DOHH2 (cell line): ENCODE measurements at regions not wholly inside any gene's neighbourhood (a gene's known extent, or its start where the extent isn't known, plus 50 kb on each side); places are given as distances from the start of the nearest gene placed in this dataset.

ENCODE experiments used
- H3F3A ChIP-seq: fragments of 200-600 bp; sonication (generic), shearing (Covaris generic); 2 replicates; pipeline ENCODE4 v1.6.0; 2016; ENCODE audit warnings: antibody characterized with exemption, mild to moderate bottlenecking; ENCODE audit not compliant: control insufficient read depth, insufficient read depth
- H3K27ac ChIP-seq: fragments of 200-600 bp; sonication (generic); 2 replicates; pipeline ENCODE4 v1.5.1; 2014; ENCODE audit warnings: low read depth, mild to moderate bottlenecking, low read length, moderate library complexity
- H3K27me3 ChIP-seq: fragments of 200-600 bp; sonication (generic); 2 replicates; pipeline ENCODE4 v1.6.1; 2014; ENCODE audit warnings: mild to moderate bottlenecking, low read length, mixed read lengths; ENCODE audit not compliant: control insufficient read depth
- H3K36me3 ChIP-seq: fragments of 200-600 bp; sonication (generic); 2 replicates; pipeline ENCODE4 v1.6.1; 2014; ENCODE audit warnings: mild to moderate bottlenecking, low read length, moderate library complexity, mixed read lengths; ENCODE audit not compliant: control insufficient read depth
- H3K4me1 ChIP-seq: fragments of 200-600 bp; sonication (generic); 2 replicates; pipeline ENCODE4 v1.6.1; 2014; ENCODE audit warnings: mild to moderate bottlenecking, low read length, mixed read lengths; ENCODE audit not compliant: control insufficient read depth
- H3K4me2 ChIP-seq: fragments of 200-600 bp; sonication (generic); 2 replicates; pipeline ENCODE4 v1.6.0; 2014; ENCODE audit warnings: mild to moderate bottlenecking, low read length, moderate library complexity
- H3K4me3 ChIP-seq: fragments of 200-600 bp; sonication (generic); 2 replicates; pipeline ENCODE4 v1.5.1; 2014; ENCODE audit warnings: mild to moderate bottlenecking, low read length, mixed read lengths
- H3K79me2 ChIP-seq: fragments of 200-600 bp; sonication (generic); 2 replicates; pipeline ENCODE4 v1.6.1; 2014; ENCODE audit warnings: mild to moderate bottlenecking, low read length, mixed read lengths; ENCODE audit not compliant: control insufficient read depth
- H3K9me2 ChIP-seq: fragments of 200-600 bp; sonication (generic); replicated peaks from 2 replicates; pipeline ENCODE4 v1.6.1; 2014; ENCODE audit warnings: mild to moderate bottlenecking, low read length, mixed read lengths; ENCODE audit not compliant: control insufficient read depth
- H3K9me3 ChIP-seq: fragments of 200-600 bp; sonication (generic); 2 replicates; pipeline ENCODE4 v1.6.1; 2014; ENCODE audit warnings: antibody characterized with exemption, low read length, mixed read lengths; ENCODE audit not compliant: control insufficient read depth, insufficient read depth
- H4K20me1 ChIP-seq: fragments of 200-600 bp; sonication (generic); 2 replicates; pipeline ENCODE4 v1.6.0; 2014; ENCODE audit warnings: low read depth, mild to moderate bottlenecking, antibody characterized with exemption, low read length, moderate library complexity; ENCODE audit not compliant: control insufficient read depth, insufficient read depth
- EZH2phosphoT487 ChIP-seq: fragments of 200-600 bp; sonication (generic); IDR thresholded peaks from 2 replicates; pipeline ENCODE4 v1.6.1; 2017; ENCODE audit warnings: borderline replicate concordance, mild to moderate bottlenecking, antibody characterized with exemption, low read length, moderate library complexity, mixed read lengths
- TF ChIP-seq, protein P1 (sequence below): fragments of 200-600 bp; sonication (generic); IDR thresholded peaks from one replicate; pipeline ENCODE4 v1.5.1; 2014; ENCODE audit warnings: antibody characterized with exemption, mild to moderate bottlenecking, low read depth, low read length; ENCODE audit not compliant: poor library complexity, severe bottlenecking

DNA sequence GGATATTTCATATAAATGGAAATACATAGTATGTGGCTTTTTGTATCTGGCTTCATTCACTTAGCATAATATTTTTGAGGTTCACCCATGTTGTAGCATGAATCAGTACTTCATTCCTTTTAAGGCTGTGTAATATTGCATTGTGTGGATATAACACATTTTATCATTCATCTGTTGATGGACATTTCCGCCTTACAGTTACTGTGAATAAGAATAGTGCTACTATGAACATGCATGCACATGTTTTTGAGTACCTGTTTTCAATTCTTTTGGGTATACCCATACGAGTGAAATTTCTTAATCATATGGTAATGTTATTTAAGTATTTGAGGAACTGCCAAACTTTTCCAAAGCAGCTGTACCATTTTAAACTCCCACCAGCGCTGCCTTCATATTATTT, 539.6 kb upstream of the DIPK2B start:
- Histone ChIP-seq H3K4me2 (no peak overlapping the region), H3K4me1 (no peaks in the 10 kb centered on the region), H3K4me3 (no peak overlapping the region), H3K9me2 (no peaks in the 10 kb centered on the region), H4K20me1 (no peaks in the 10 kb centered on the region), H3F3A (no peaks in the 10 kb centered on the region), H3K27ac (no peak overlapping the region), H3K27me3 (no peaks in the 10 kb centered on the region), H3K9me3 (no peaks in the 10 kb centered on the region), H3K79me2 (no peaks in the 10 kb centered on the region), H3K36me3 (no peaks in the 10 kb centered on the region)
- TF ChIP-seq, protein P1, sequence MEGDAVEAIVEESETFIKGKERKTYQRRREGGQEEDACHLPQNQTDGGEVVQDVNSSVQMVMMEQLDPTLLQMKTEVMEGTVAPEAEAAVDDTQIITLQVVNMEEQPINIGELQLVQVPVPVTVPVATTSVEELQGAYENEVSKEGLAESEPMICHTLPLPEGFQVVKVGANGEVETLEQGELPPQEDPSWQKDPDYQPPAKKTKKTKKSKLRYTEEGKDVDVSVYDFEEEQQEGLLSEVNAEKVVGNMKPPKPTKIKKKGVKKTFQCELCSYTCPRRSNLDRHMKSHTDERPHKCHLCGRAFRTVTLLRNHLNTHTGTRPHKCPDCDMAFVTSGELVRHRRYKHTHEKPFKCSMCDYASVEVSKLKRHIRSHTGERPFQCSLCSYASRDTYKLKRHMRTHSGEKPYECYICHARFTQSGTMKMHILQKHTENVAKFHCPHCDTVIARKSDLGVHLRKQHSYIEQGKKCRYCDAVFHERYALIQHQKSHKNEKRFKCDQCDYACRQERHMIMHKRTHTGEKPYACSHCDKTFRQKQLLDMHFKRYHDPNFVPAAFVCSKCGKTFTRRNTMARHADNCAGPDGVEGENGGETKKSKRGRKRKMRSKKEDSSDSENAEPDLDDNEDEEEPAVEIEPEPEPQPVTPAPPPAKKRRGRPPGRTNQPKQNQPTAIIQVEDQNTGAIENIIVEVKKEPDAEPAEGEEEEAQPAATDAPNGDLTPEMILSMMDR, result no peak
- no peak for TF ChIP-seq EZH2phosphoT487

DNA sequence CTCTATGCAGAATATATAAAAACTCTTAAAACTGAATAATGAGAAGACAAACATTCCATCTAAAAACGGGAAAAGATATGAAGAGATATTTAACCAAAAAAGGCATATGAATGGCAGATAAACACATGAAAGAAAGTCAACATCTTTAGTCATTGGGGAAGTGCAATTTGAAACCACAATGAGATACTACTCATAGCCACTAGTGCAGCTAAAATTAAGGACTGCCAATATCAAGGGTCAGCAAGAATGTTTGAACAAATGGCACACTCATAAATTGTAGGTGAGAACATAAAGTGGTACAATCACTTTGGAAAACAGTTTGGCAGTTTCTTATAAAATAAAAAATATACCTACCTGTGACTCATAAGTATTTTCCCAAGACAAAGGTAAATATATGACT, 534.9 kb upstream of the DIPK2B start:
- Histone ChIP-seq H3K4me2 (no peak overlapping the region), H4K20me1 (no peaks in the 10 kb centered on the region), H3K79me2 (no peaks in the 10 kb centered on the region), H3K9me3 (no peaks in the 10 kb centered on the region), H3K36me3 (no peaks in the 10 kb centered on the region), H3K4me3 (no peak overlapping the region), H3K9me2 (no peaks in the 10 kb centered on the region), H3F3A (no peaks in the 10 kb centered on the region), H3K27ac (no peak overlapping the region), H3K4me1 (no peaks in the 10 kb centered on the region), H3K27me3 (no peaks in the 10 kb centered on the region)
- TF ChIP-seq, protein P1, result no peak
- TF ChIP-seq EZH2phosphoT487, result no peak

DNA sequence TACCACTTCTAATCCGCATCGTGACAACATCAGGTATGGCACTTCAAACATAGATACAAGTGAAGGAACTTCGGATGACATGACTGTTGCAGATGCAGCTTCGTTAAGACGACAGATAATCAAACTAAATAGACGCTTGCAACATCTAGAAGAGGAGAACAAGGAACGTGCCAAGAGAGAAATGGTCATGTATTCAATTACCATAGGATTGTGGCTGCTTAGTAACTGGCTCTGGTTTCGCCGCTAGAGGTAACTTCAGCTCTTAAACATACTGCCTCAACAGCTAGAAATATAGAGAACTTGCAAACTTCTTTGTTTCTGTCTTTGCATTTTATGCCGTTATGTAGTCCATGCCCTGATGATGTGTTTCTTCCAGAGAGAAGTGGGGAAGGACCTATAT, 530.8 kb upstream of the DIPK2B start:
- no peaks in the 10 kb centered on the region for H3K27me3 ChIP-seq
- H3K4me2 ChIP-seq, result no peak overlapping the region
- H3K4me3 ChIP-seq, result no peak overlapping the region
- H3K4me1 ChIP-seq, result no peaks in the 10 kb centered on the region
- H3K9me2 ChIP-seq, result no peaks in the 10 kb centered on the region
- no peaks in the 10 kb centered on the region for H3F3A ChIP-seq
- H3K27ac ChIP-seq, result no peak overlapping the region
- no peaks in the 10 kb centered on the region for H3K36me3 ChIP-seq
- TF ChIP-seq, protein P1, result no peak
- no peaks in the 10 kb centered on the region for H4K20me1 ChIP-seq
- no peaks in the 10 kb centered on the region for H3K9me3 ChIP-seq
- H3K79me2 ChIP-seq, result no peaks in the 10 kb centered on the region

DNA sequence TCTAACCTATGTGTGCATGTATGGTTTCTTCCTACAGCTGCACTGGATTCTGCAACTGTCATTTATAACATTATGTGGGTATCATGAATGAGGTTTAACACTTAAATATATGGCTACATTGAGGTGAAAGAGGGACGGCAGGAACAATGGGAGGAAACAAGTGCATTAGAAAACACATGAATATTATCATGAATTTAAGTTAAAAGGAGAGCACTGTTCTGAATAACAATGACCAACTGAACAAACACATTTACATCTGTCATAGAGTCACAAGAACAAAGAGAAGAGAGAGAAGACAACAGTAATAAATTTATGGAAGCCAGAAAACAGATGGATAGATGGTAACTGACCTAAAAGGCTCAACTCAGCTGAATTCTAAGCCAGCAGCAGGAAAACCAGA, 527.1 kb upstream of the DIPK2B start:
- Histone ChIP-seq H3K27ac (no peak overlapping the region), H3K36me3 (no peaks in the 10 kb centered on the region), H3K4me3 (no peak overlapping the region), H3K4me2 (no peak overlapping the region), H4K20me1 (no peaks in the 10 kb centered on the region), H3K4me1 (no peaks in the 10 kb centered on the region), H3K9me2 (no peaks in the 10 kb centered on the region), H3K27me3 (no peaks in the 10 kb centered on the region), H3K9me3 (no peaks in the 10 kb centered on the region), H3K79me2 (no peaks in the 10 kb centered on the region), H3F3A (no peaks in the 10 kb centered on the region)
- TF ChIP-seq EZH2phosphoT487, result no peak
- TF ChIP-seq, protein P1, result no peak
